Liver (tissue), 8 donors: ENCODE measurements at regions not wholly inside any gene's neighbourhood (a gene's known extent, or its start where the extent isn't known, plus 50 kb on each side); places are given as distances from the start of the nearest gene placed in this dataset.

ENCODE experiments used
- DNase-seq: peaks from one replicate; pipeline ENCODE4 v3.0.0-alpha.2; 2017; ENCODE audit warnings: low spot score
- H3K27ac ChIP-seq, 2 donors: one replicate each; pipeline ENCODE4 v1.7.0; 2013; ENCODE audit warnings: inconsistent platforms in 2 of 2, low read length in 2 of 2, control low read depth in 1 of 2, low read depth in 1 of 2, mild to moderate bottlenecking in 1 of 2
- H3K27me3 ChIP-seq, 4 donors: one replicate each; pipeline versions ENCODE4 v1.6.1 to v1.7.0; 2013; ENCODE audit warnings: low read length in 3 of 4, inconsistent platforms in 1 of 4, mild to moderate bottlenecking in 1 of 4, moderate library complexity in 1 of 4; ENCODE audit not compliant: control insufficient read depth in 4 of 4, insufficient read depth in 4 of 4
- H3K36me3 ChIP-seq, 4 donors: one replicate each; pipeline versions ENCODE4 v1.6.1 to v1.7.0; 2013; ENCODE audit warnings: low read length in 3 of 4, mild to moderate bottlenecking in 3 of 4, low read depth in 1 of 4, moderate library complexity in 1 of 4; ENCODE audit not compliant: control insufficient read depth in 4 of 4, insufficient read depth in 3 of 4
- H3K4me1 ChIP-seq, 4 donors: one replicate each; pipeline versions ENCODE4 v1.6.1 to v1.7.0; 2013; ENCODE audit warnings: low read length in 3 of 4, mild to moderate bottlenecking in 3 of 4, moderate library complexity in 1 of 4; ENCODE audit not compliant: control insufficient read depth in 4 of 4, insufficient read depth in 4 of 4
- H3K4me3 ChIP-seq, 3 donors: one replicate each; pipeline versions ENCODE4 v1.6.1 to v1.7.0; 2013; ENCODE audit warnings: low read length in 3 of 3, control low read depth in 1 of 3, low read depth in 1 of 3, mild to moderate bottlenecking in 1 of 3
- H3K9ac ChIP-seq, 2 donors: one replicate each; pipeline ENCODE4 v1.7.0; 2013; ENCODE audit warnings: low read length in 2 of 2, mild to moderate bottlenecking in 2 of 2, moderate library complexity in 2 of 2, control low read depth in 1 of 2, low read depth in 1 of 2
- H3K9me3 ChIP-seq, 4 donors: one replicate each; pipeline versions ENCODE4 v1.6.1 to v1.7.0; 2013; ENCODE audit warnings: low read length in 3 of 4; ENCODE audit not compliant: control insufficient read depth in 4 of 4
- ATF3 ChIP-seq: IDR thresholded peaks from 2 replicates; pipeline ENCODE4 v1.6.1; 2016; ENCODE audit warnings: antibody characterized with exemption
- CTCF ChIP-seq: fragments of 150-350 bp; IDR thresholded peaks from 2 replicates; pipeline ENCODE4 v1.5.1; 2017; ENCODE audit warnings: improper control_type of control experiment, low read depth, low read length; ENCODE audit not compliant: missing input control
- EGR1 ChIP-seq, 2 donors: IDR thresholded peaks; 2 replicates each; pipeline ENCODE4 v1.6.1; 2016 to 2018; ENCODE audit warnings: antibody characterized with exemption in 2 of 2, low read depth in 2 of 2
- FOXA1 ChIP-seq: IDR thresholded peaks from 2 replicates; pipeline ENCODE4 v1.6.1; 2016; ENCODE audit warnings: antibody characterized with exemption
- FOXA2 ChIP-seq: IDR thresholded peaks from 2 replicates; pipeline ENCODE4 v1.6.1; 2016; ENCODE audit warnings: antibody characterized with exemption
- HNF4A ChIP-seq, 2 donors: conservative IDR thresholded peaks; 2 replicates each; pipeline ENCODE4 v1.6.1; 2016; ENCODE audit warnings: antibody characterized with exemption in 2 of 2, mild to moderate bottlenecking in 2 of 2
- HNF4G ChIP-seq: IDR thresholded peaks from 2 replicates; pipeline ENCODE4 v1.6.1; 2016; ENCODE audit warnings: antibody characterized with exemption
- JUND ChIP-seq, 2 donors: IDR thresholded peaks; 2 replicates each; pipeline ENCODE4 v1.6.1; 2016; ENCODE audit warnings: antibody characterized with exemption in 2 of 2
- MAX ChIP-seq: IDR thresholded peaks from 2 replicates; pipeline ENCODE4 v1.6.1; 2016; ENCODE audit warnings: antibody characterized with exemption
- NR2F2 ChIP-seq: IDR thresholded peaks from 2 replicates; pipeline ENCODE4 v1.6.1; 2016; ENCODE audit warnings: antibody characterized with exemption
- REST ChIP-seq: IDR thresholded peaks from 2 replicates; pipeline ENCODE4 v1.6.1; 2016; ENCODE audit warnings: antibody characterized with exemption, mild to moderate bottlenecking
- RXRA ChIP-seq, 2 donors: IDR thresholded peaks; 2 replicates each; pipeline ENCODE4 v1.6.1; 2017 to 2018; ENCODE audit warnings: antibody characterized with exemption in 2 of 2, mild to moderate bottlenecking in 1 of 2
- SP1 ChIP-seq: IDR thresholded peaks from 2 replicates; pipeline ENCODE4 v1.6.1; 2018; ENCODE audit warnings: antibody characterized with exemption, mild to moderate bottlenecking
- TAF1 ChIP-seq: conservative IDR thresholded peaks from 2 replicates; pipeline ENCODE4 v1.6.1; 2016; ENCODE audit warnings: antibody characterized with exemption, mild to moderate bottlenecking
- YY1 ChIP-seq: IDR thresholded peaks from 2 replicates; pipeline ENCODE4 v1.6.1; 2016; ENCODE audit warnings: antibody characterized with exemption, mild to moderate bottlenecking
- ZBTB33 ChIP-seq: IDR thresholded peaks from 2 replicates; pipeline ENCODE4 v1.6.1; 2016; ENCODE audit warnings: antibody characterized with exemption
- WGBS: extraction: QIAGEN DNeasy Blood & Tissue Kit; methylation state at CpG from one replicate; pipeline ENCODE4 v1.1.7; 2013; 5-methylcytosine and 5-hydroxymethylcytosine counted together
- donor health status: healthy.
- donor health status: healthy.
- donor health status: healthy.
- donor health status: healthy.
- donor health status: healthy.

- no peak overlapping the region for H3K4me3 ChIP-seq
- H3K4me1 ChIP-seq, result no peaks in the 10 kb centered on the region
- H3K9ac ChIP-seq, result no peak overlapping the region
- no peak overlapping the region for H3K27ac ChIP-seq
- no peak for DNase-seq
- H3K36me3 ChIP-seq, result no peaks in the 10 kb centered on the region
- 62% methylated on average over 2 of the region's 2 CpGs for WGBS
- H3K9me3 ChIP-seq, result no peaks in the 10 kb centered on the region
- no peaks in the 10 kb centered on the region for H3K27me3 ChIP-seq
- TF ChIP-seq CTCF (no peak), ZBTB33 (no peak), FOXA2 (no peak), SP1 (no peak), NR2F2 (no peak), MAX (no peak), HNF4A (conservative IDR thresholded peaks at IDR 0.05) (no peak), JUND (IDR thresholded peaks at IDR 0.05) (no peak), RXRA (IDR thresholded peaks at IDR 0.05) (no peak), REST (no peak), FOXA1 (no peak), HNF4G (no peak), TAF1 (no peak), YY1 (no peak)
Measured at GRCh38 chr2:49860170-49860569, 705.9 kb upstream of the FSHR start.

- H3K27ac ChIP-seq, result no peak overlapping the region
- 72% methylated on average over 2 of the region's 2 CpGs for WGBS
- DNase-seq, result no peak
- H3K36me3 ChIP-seq, result no peaks in the 10 kb centered on the region
- TF ChIP-seq HNF4A (conservative IDR thresholded peaks at IDR 0.05) (no peak), FOXA2 (no peak), CTCF (no peak), ATF3 (no peak), ZBTB33 (no peak), EGR1 (IDR thresholded peaks at IDR 0.05; ENCODE audit: low read depth in 2 of 2) (no peak), SP1 (no peak), FOXA1 (no peak), JUND (IDR thresholded peaks at IDR 0.05) (no peak)
- H3K9me3 ChIP-seq, result no peaks in the 10 kb centered on the region
- no peaks in the 10 kb centered on the region for H3K27me3 ChIP-seq
- H3K4me3 ChIP-seq, result no peak overlapping the region
- H3K9ac ChIP-seq, result no peak overlapping the region
- H3K4me1 ChIP-seq, result no peaks in the 10 kb centered on the region
Measured at GRCh38 chr2:49858657-49859056, 704.3 kb upstream of the FSHR start.
